ENCODE measurements at regions not wholly inside any gene's neighbourhood (a gene's known extent, or its start where the extent isn't known, plus 50 kb on each side); places are given as distances from the start of the nearest gene placed in this dataset.

DNA sequence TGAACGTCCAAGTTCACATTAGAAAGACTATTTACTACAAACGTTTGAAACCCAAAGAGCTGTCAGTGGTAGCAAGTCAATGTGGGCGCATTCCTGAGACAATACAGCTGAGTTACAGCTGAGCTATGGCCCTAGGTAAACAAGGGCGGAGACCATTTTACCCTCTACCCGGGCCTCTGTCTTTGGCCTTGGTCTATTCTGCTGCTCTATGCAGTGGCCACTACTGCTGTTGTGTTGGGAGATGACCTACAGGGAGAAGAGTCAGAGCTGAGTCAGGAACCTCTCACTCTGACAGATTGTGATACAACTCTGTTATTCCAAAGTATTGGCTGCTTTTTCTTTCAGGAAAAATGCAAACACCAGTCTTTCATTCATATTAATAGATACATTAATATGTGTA is 700.6 kb downstream of the SEMA5A start:
- no peaks in the 10 kb centered on the region for H3K27me3 ChIP-seq (replicated peaks; ENCODE audit: control insufficient read depth, insufficient read depth, low read length)
- TF ChIP-seq CTCF (IDR thresholded peaks at IDR 0.05; ENCODE audit: insufficient read depth, low read length, poor library complexity, severe bottlenecking) = no peak
- H3K4me3 ChIP-seq (replicated peaks; ENCODE audit: low read depth, low read length) = no peak overlapping the region
- H3K36me3 ChIP-seq (ENCODE audit: control insufficient read depth, insufficient read depth, low read length) = no peaks in the 10 kb centered on the region
- DNase-seq (ENCODE audit: extremely low read depth, insufficient read length) = no peak

DNA sequence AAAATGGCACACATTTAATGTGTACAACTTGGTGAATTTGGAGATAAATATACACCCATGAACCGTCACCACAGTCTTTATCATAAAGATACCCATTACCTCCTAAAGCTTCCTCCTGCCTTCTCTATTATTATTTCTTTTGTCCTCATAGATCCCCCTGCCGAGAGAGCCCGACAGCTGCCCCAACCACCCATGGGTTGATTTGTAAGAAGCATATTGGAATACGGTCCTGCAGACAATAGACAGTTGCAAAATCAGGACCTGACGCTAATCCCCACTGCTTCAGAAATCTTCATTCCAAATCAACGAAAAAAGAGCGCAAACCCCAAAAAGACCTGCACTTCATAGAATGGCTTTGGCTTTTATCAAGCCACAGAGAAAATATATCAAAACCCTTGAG is 697.5 kb downstream of the SEMA5A start:
- DNase-seq (ENCODE audit: extremely low read depth, insufficient read length) = no peak
- no peak for TF ChIP-seq CTCF (IDR thresholded peaks at IDR 0.05; ENCODE audit: insufficient read depth, low read length, poor library complexity, severe bottlenecking)

DNA sequence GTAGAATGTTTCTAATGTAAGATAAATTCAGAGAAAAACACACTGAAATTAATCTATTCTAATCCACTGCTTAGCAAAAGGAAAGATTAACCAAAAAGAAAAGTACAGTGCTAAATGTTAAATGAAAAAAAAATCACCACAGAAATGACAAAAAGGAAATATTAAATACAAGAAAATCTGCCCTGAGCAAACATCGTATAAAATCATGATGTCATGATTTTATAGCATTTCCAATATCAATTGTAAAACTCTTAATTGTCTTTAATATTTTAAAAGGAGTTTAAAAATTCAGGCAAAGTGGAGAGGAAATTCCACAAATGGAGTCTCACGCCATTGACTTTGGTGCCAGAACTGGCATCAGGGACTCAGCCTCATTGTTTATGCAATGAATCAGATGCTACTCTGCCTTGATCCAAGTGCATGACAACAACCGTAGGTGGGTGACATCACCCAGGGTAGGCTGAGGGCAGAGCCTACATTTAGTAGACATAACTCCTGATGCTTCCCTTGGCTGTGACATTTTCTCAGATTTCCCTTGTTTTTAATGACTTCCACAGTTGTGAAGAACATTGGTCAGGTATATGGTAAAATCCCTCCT is 696.8 kb downstream of the SEMA5A start:
- no peaks in the 10 kb centered on the region for H3K36me3 ChIP-seq (ENCODE audit: control insufficient read depth, insufficient read depth, low read length)
- H3K27me3 ChIP-seq (replicated peaks; ENCODE audit: control insufficient read depth, insufficient read depth, low read length) = no peaks in the 10 kb centered on the region
- no peak for DNase-seq (ENCODE audit: extremely low read depth, insufficient read length)
- TF ChIP-seq CTCF (IDR thresholded peaks at IDR 0.05; ENCODE audit: insufficient read depth, low read length, poor library complexity, severe bottlenecking) = no peak
- H3K4me3 ChIP-seq (replicated peaks; ENCODE audit: low read depth, low read length) = no peak overlapping the region

More for the DNA sequence above, 697.5 kb downstream of the SEMA5A start:
- Histone ChIP-seq H3K27me3 (replicated peaks; ENCODE audit: control insufficient read depth, insufficient read depth, low read length) (no peaks in the 10 kb centered on the region), H3K4me3 (replicated peaks; ENCODE audit: low read depth, low read length) (no peak overlapping the region), H3K36me3 (ENCODE audit: control insufficient read depth, insufficient read depth, low read length) (no peaks in the 10 kb centered on the region)

- Histone ChIP-seq H3K27me3 (replicated peaks; ENCODE audit: control insufficient read depth, insufficient read depth, low read length) (no peaks in the 10 kb centered on the region), H3K4me3 (replicated peaks; ENCODE audit: low read depth, low read length) (no peak overlapping the region), H3K36me3 (ENCODE audit: control insufficient read depth, insufficient read depth, low read length) (no peaks in the 10 kb centered on the region)
- no peak for TF ChIP-seq CTCF (IDR thresholded peaks at IDR 0.05; ENCODE audit: insufficient read depth, low read length, poor library complexity, severe bottlenecking)
- DNase-seq (ENCODE audit: extremely low read depth, insufficient read length) = no peak
Observed at GRCh38 chr5:8851101-8851500, 694.8 kb downstream of the SEMA5A start.

DNA sequence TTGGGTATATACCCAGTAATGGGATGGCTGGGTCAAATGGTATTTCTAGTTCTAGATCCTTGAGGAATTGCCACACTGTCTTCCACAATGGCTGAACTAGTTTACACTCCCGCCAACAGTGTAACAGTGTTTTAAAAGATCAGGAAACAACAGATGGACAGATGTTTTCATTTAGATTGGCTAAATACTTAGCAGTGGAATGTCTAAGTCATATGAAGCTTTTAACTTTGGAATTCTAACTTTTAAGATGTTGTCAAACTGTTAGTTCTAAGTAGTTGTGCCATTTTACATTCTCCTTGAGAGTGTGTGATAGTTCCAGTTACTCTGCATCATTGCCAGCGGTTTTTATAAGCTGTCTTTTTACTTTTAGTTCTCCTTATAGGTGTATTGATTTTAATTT is 688.8 kb downstream of the SEMA5A start:
- Histone ChIP-seq H3K27me3 (replicated peaks; ENCODE audit: control insufficient read depth, insufficient read depth, low read length) (no peaks in the 10 kb centered on the region), H3K4me3 (replicated peaks; ENCODE audit: low read depth, low read length) (no peak overlapping the region), H3K36me3 (ENCODE audit: control insufficient read depth, insufficient read depth, low read length) (no peaks in the 10 kb centered on the region)
- TF ChIP-seq CTCF (IDR thresholded peaks at IDR 0.05; ENCODE audit: insufficient read depth, low read length, poor library complexity, severe bottlenecking) = no peak
- no peak for DNase-seq (ENCODE audit: extremely low read depth, insufficient read length)

DNA sequence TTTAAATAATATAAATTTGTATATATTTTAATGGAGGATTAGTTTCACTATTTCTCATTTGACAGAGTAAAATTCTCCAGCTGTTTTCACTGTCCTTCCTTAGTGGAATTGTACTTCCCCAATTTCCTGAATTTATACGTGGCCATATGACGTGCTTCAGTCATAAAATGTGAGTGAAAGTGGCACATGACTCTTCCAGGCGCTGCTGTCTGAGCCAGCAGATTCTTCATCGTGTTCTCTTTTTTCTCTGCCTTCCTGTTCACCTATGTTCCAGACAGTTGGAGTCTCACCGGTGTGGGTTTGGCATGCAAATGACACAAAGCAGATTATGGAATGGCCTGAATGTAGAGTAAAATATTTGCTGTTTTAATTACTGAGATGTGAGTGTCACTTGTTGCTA is 684.1 kb downstream of the SEMA5A start:
- no peak for DNase-seq (ENCODE audit: extremely low read depth, insufficient read length)
- no peak for TF ChIP-seq CTCF (IDR thresholded peaks at IDR 0.05; ENCODE audit: insufficient read depth, low read length, poor library complexity, severe bottlenecking)
- H3K4me3 ChIP-seq (replicated peaks; ENCODE audit: low read depth, low read length) = no peak overlapping the region
- no peaks in the 10 kb centered on the region; the same call in 1 of the 2 replicates for H3K27me3 ChIP-seq (replicated peaks; ENCODE audit: control insufficient read depth, insufficient read depth, low read length)
- H3K36me3 ChIP-seq (ENCODE audit: control insufficient read depth, insufficient read depth, low read length) = no peaks in the 10 kb centered on the region

Measured in GM06990 (cell line).